Activated T-cell treated with anti-CD3 and anti-CD28 coated beads, Interleukin-2, amount 50 U/mL, for 24 hours (primary cell): ENCODE measurements at regions not wholly inside any gene's neighbourhood (a gene's known extent, or its start where the extent isn't known, plus 50 kb on each side); places are given as distances from the start of the nearest gene placed in this dataset.

Experiments
- DNase-seq: peaks from one replicate; pipeline ENCODE4 v3.0.0-alpha.2; 2020
- H3K27ac Mint-ChIP-seq: 2 replicates; pipeline ENCODE4 v1.8.0; 2020; ENCODE audit warnings: mild to moderate bottlenecking, mixed read lengths
- H3K27me3 Mint-ChIP-seq: 2 replicates; pipeline ENCODE4 v1.8.0; 2020; ENCODE audit warnings: mixed read lengths
- H3K36me3 Mint-ChIP-seq: 2 replicates; pipeline ENCODE4 v1.8.0; 2020; ENCODE audit warnings: low read depth, mixed read lengths
- H3K4me1 Mint-ChIP-seq: 2 replicates; pipeline ENCODE4 v1.8.0; 2020; ENCODE audit warnings: low read depth, mixed read lengths
- H3K4me3 Mint-ChIP-seq: 2 replicates; pipeline ENCODE4 v1.8.0; 2020; ENCODE audit warnings: mild to moderate bottlenecking, moderate library complexity, mixed read lengths
- H3K9me3 Mint-ChIP-seq: 2 replicates; pipeline ENCODE4 v1.8.0; 2020; ENCODE audit warnings: mixed read lengths

DNA sequence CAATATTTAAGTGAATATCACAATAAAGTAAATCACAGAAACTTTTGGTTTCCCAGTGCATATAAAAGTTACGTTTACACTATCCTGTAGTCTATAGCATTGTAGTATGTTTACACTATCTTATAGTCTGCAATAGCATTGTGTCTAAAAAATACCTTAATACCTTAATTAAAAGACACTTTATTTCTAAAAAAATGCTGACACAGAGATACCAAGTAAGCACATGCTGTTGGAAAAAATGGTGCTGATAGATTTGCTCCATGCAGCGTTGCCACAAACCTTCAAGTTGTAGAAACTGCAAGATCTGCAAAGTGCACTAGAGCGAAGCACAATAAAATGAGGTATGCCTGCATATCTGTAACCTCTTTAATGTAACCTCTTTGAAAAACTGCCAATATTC, 847.3 kb downstream of the GLUD2 start:
- no peak overlapping the region for H3K27ac Mint-ChIP-seq

DNA sequence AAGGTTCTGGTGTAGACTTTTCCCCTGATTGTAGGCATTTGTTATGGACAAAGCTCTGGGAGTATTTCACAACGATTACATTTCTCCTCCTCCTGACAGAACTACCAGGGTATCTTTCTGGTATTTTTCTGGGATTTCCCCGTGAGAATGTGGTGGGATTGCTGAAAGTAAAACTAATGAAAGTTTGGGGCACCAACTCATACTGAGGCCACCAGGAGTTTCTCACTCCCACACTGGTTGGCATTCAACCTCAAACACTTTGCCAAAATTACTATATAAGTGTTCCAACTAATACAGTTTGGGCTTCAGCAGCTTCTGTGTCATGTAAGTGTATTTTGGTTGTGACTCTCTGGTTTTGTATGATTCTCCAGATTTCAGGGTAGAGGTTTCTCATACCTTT, 855.1 kb downstream of the GLUD2 start:
- Mint-ChIP-seq H3K27ac (no peak overlapping the region), H3K9me3 (no peaks in the 10 kb centered on the region), H3K36me3 (no peaks in the 10 kb centered on the region), H3K4me1 (no peaks in the 10 kb centered on the region), H3K27me3 (no peaks in the 10 kb centered on the region), H3K4me3 (no peak overlapping the region)
- no peak for DNase-seq

More for the DNA sequence above, 847.3 kb downstream of the GLUD2 start:
- DNase-seq, result no peak
- H3K9me3 Mint-ChIP-seq, result no peaks in the 10 kb centered on the region
- no peaks in the 10 kb centered on the region for H3K4me1 Mint-ChIP-seq
- H3K36me3 Mint-ChIP-seq, result no peaks in the 10 kb centered on the region
- no peaks in the 10 kb centered on the region for H3K27me3 Mint-ChIP-seq
- H3K4me3 Mint-ChIP-seq, result no peak overlapping the region

GRCh38 chrX:121903961-121904360, 856.6 kb downstream of the GLUD2 start:
- no peaks in the 10 kb centered on the region for H3K36me3 Mint-ChIP-seq
- DNase-seq, result no peak
- no peaks in the 10 kb centered on the region for H3K27me3 Mint-ChIP-seq
- H3K4me3 Mint-ChIP-seq, result no peak overlapping the region
- no peaks in the 10 kb centered on the region for H3K4me1 Mint-ChIP-seq
- no peaks in the 10 kb centered on the region for H3K9me3 Mint-ChIP-seq
- no peak overlapping the region for H3K27ac Mint-ChIP-seq

- H3K27me3 Mint-ChIP-seq, result no peaks in the 10 kb centered on the region
- H3K4me3 Mint-ChIP-seq, result no peak overlapping the region
- no peaks in the 10 kb centered on the region for H3K4me1 Mint-ChIP-seq
- DNase-seq, result no peak
- no peaks in the 10 kb centered on the region for H3K36me3 Mint-ChIP-seq
- H3K27ac Mint-ChIP-seq, result no peak overlapping the region
- peaks cover 2% of the 10 kb centered on the region for H3K9me3 Mint-ChIP-seq
Measured at GRCh38 chrX:121921258-121921657, 873.8 kb downstream of the GLUD2 start.

GRCh38 chrX:121931567-121931966, 884.2 kb downstream of the GLUD2 start:
- Mint-ChIP-seq H3K27me3 (no peaks in the 10 kb centered on the region), H3K4me1 (no peaks in the 10 kb centered on the region), H3K27ac (no peak overlapping the region), H3K36me3 (no peaks in the 10 kb centered on the region), H3K9me3 (peaks cover 3% of the 10 kb centered on the region), H3K4me3 (no peak overlapping the region)
- DNase-seq, result no peak

DNA sequence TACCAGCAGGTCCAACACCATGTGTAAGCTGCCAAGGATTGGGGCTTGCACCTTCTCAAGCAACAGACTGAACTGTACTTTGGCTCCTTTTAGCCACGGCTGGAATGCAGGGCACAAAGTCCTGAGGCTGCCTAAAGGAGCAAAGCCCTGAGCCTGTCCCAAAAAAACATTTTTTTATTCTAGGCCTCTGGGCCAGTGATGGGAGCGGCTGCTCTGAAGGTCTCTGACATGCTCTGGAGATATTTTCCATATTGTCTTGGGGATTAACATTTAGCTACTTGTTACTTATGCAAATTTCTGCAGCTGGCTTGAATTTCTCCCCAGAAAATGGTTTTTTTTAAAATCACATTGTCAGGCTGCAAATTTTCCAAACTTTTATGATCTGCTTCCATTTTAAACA, 885.3 kb downstream of the GLUD2 start:
- Mint-ChIP-seq H3K27ac (no peak overlapping the region), H3K9me3 (peaks cover 2% of the 10 kb centered on the region), H3K27me3 (no peaks in the 10 kb centered on the region), H3K4me3 (no peak overlapping the region), H3K36me3 (no peaks in the 10 kb centered on the region), H3K4me1 (no peaks in the 10 kb centered on the region)
- no peak for DNase-seq

DNA sequence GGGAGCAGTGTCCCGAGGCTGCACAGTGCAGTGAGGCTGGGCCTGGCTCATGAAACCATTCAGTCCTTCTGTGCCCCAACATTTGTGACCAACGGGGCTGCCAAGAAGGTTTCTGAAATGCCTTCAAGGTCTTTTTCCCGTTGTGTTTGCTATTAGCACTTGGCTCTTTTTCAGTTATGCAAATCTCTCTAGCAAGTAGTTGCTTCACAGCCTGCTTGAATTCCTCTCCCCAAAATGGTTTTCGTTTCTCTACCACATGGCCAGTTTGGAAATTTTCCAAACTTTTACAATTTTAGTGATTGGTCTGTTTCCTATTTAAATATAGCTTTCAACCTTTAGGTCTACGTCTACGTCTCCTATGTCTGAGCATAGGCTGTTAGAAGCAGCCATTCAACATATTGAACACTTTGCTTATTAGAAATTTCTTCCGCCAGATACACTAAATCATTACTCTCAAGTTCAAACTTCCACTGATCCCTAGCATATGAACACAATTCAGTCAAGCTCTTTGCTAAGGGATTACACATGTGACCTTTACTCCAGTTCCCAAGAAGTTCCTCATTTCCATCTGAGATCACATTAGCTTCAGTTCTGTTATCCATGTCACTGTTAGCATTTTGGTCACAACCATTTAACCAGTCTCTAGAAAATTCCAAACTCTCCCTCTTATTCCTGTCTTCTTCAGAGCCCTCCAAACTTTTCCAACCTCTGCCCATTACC, 901.8 kb downstream of the GLUD2 start:
- Mint-ChIP-seq H3K36me3 (no peaks in the 10 kb centered on the region), H3K4me3 (no peak overlapping the region), H3K4me1 (no peaks in the 10 kb centered on the region), H3K9me3 (peaks cover 1% of the 10 kb centered on the region), H3K27me3 (no peaks in the 10 kb centered on the region), H3K27ac (no peak overlapping the region)
- no peak for DNase-seq

- no peak overlapping the region for H3K4me3 Mint-ChIP-seq
- H3K27ac Mint-ChIP-seq, result no peak overlapping the region
- no peaks in the 10 kb centered on the region for H3K36me3 Mint-ChIP-seq
- no peak for DNase-seq
- H3K4me1 Mint-ChIP-seq, result no peaks in the 10 kb centered on the region
- peaks cover 12% of the 10 kb centered on the region for H3K9me3 Mint-ChIP-seq
- H3K27me3 Mint-ChIP-seq, result no peaks in the 10 kb centered on the region
Measured at GRCh38 chrX:121958886-121959285, 911.5 kb downstream of the GLUD2 start.

GRCh38 chrX:121975671-121976070, 928.3 kb downstream of the GLUD2 start:
- DNase-seq, result no peak
- H3K27me3 Mint-ChIP-seq, result no peaks in the 10 kb centered on the region
- no peak overlapping the region for H3K4me3 Mint-ChIP-seq
- no peaks in the 10 kb centered on the region for H3K9me3 Mint-ChIP-seq
- no peaks in the 10 kb centered on the region for H3K36me3 Mint-ChIP-seq
- no peak overlapping the region for H3K27ac Mint-ChIP-seq
- no peaks in the 10 kb centered on the region for H3K4me1 Mint-ChIP-seq

DNA sequence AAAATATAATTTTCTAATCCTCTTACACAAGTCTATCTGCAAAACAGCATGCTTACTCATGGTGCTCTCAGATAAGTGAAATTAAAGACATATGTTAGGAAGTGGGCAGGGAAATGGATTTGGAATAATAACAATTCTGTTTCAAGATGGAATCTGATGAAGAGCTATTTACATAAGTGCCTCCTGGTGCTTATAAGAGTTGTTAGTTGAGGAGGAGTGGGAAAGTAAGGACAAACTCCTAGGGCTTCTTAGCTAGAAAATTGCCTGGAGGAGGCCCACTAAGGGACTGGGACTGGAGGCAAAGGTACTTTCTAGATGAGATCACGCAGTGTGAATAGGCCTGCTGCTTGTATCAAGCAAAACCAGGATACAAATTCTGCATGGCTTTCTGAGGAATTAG, 939.8 kb downstream of the GLUD2 start:
- H3K9me3 Mint-ChIP-seq, result peaks cover 7% of the 10 kb centered on the region
- H3K27ac Mint-ChIP-seq, result no peak overlapping the region
- H3K4me1 Mint-ChIP-seq, result no peaks in the 10 kb centered on the region
- DNase-seq, result no peak
- no peaks in the 10 kb centered on the region for H3K27me3 Mint-ChIP-seq
- H3K36me3 Mint-ChIP-seq, result no peaks in the 10 kb centered on the region
- no peak overlapping the region for H3K4me3 Mint-ChIP-seq

DNA sequence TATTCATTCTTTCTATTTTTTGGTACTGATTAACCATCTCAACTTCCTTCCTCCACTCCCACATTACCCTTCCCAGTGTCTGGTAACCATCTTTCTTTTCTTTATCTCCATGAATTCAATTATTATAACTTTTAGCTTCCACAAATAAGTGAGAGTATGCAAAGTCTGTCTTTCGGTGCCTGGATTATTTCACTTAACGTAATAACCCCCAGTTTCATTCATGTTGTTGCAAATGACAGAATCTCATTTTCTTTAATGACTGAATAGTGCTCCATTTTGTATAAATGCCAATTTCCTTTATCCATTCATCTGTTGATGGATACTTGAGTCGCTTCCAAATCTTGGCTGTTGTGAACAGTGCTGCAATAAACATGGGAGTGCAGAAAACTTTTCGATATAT, 940.4 kb downstream of the GLUD2 start:
- no peaks in the 10 kb centered on the region for H3K36me3 Mint-ChIP-seq
- peaks cover 7% of the 10 kb centered on the region for H3K9me3 Mint-ChIP-seq
- H3K27me3 Mint-ChIP-seq, result no peaks in the 10 kb centered on the region
- no peak for DNase-seq
- H3K27ac Mint-ChIP-seq, result no peak overlapping the region
- no peak overlapping the region for H3K4me3 Mint-ChIP-seq
- no peaks in the 10 kb centered on the region for H3K4me1 Mint-ChIP-seq

DNA sequence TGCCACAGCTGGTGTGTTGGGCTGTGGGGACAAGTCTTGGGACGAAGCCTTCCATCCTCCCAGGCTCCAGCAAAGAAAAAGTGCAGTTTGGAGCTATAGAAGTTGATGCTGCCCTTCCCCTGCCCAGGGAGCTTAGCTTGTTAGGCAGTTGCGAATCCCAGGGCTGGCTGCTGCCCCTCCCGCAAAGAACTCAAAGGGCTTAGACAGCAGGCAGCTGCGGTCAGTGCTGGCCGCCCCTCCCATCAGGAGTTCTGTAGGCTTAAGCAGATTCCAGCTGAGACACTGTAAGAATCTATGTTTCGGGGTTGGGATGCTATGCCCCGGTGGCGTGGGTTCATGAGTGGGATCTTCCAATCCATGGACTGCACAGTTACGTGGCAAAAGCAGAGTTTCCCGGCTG, 956.7 kb downstream of the GLUD2 start:
- Mint-ChIP-seq H3K27ac (no peak overlapping the region), H3K27me3 (peaks cover 4% of the 10 kb centered on the region), H3K4me1 (no peaks in the 10 kb centered on the region), H3K9me3 (peaks cover 5% of the 10 kb centered on the region), H3K4me3 (no peak overlapping the region), H3K36me3 (no peaks in the 10 kb centered on the region)
- DNase-seq, result no peak

DNA sequence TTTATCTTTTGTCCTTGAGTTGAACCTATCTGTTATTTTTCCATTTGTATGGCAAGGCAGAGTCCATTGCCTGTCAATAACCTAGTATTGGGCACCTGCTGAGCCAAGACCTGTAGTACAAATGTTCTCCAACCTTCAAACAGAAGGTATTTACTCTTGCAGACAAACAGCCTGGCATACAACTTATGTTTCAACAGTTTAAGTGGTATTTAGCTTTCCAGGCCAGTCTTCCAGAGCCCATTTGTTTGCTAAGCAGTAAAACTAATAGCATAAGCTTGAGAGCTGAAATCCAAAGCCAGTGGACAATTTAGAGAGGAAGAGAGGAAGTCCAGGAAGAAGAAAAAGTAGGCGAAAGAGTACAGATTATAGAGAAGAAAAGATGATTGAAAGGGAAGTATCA, 979.3 kb downstream of the GLUD2 start:
- no peak overlapping the region for H3K4me3 Mint-ChIP-seq
- no peak for DNase-seq
- no peaks in the 10 kb centered on the region for H3K36me3 Mint-ChIP-seq
- no peak overlapping the region for H3K27ac Mint-ChIP-seq
- no peaks in the 10 kb centered on the region for H3K4me1 Mint-ChIP-seq
- no peaks in the 10 kb centered on the region for H3K27me3 Mint-ChIP-seq
- H3K9me3 Mint-ChIP-seq, result no peaks in the 10 kb centered on the region

DNA sequence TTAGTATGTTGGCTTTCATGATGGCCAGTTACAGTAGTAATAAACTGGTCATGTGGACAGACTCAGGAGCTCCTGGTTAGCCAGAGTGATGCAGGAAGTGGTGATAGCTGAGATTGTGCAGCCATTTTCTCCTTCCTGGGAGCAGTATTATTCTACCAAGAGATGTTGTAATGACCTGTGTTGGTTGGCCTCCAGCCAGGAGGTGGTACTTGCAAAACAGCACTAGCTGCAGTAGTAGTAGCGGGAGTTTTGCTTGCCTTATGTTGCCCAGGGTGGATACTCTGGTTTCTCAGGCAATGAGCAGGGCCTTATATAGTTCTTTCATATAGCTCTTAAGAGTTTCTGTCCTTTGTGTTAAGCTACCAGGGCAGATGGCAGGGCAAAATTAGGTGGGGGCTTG, 998.8 kb downstream of the GLUD2 start:
- DNase-seq, result no peak
- Mint-ChIP-seq H3K9me3 (peaks cover 4% of the 10 kb centered on the region), H3K27ac (no peak overlapping the region), H3K36me3 (no peaks in the 10 kb centered on the region), H3K27me3 (peaks cover 3% of the 10 kb centered on the region), H3K4me3 (no peak overlapping the region), H3K4me1 (no peaks in the 10 kb centered on the region)

DNA sequence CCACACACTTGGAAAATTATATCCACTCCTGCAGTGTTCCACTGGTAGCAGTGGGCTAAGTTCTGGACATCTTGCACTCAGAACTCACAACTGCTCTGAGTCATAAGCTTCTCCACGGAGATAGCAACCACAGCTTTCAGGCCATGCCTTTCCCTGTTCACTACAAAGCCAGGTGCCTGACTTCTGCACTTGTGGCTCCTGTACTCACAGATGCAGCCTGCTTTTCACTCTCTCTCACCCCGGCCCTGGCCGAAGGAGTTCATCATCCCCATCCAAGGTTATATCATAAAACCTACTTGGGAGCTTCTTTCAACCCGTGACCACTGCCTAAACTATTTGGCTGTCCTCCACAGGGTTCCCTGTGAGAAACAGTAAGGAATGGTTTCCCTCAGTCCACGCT, 999.4 kb downstream of the GLUD2 start:
- Mint-ChIP-seq H3K36me3 (no peaks in the 10 kb centered on the region), H3K27ac (no peak overlapping the region), H3K9me3 (peaks cover 4% of the 10 kb centered on the region), H3K27me3 (peaks cover 3% of the 10 kb centered on the region), H3K4me3 (no peak overlapping the region), H3K4me1 (no peaks in the 10 kb centered on the region)
- DNase-seq, result no peak

DNA sequence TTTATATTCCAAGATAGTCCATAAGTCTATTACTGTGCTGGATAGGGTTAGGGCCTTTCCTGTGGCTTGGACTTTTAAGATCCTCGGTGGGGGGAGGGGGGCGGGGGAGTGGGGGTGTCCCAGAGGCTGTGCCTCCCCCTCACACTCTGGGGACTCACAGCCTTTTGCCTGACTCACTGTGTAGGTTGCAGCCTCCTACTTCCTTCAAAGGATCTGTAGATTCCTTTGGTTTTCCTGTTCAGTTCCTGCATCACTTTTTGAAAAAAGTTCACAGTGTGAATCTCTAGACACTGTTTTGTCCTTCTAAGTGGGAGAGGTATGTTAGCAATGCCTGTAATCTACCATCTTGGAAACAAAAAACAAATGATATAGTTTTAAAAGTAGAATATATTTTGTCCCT, 999.9 kb downstream of the GLUD2 start:
- H3K27me3 Mint-ChIP-seq, result peaks cover 3% of the 10 kb centered on the region
- no peak overlapping the region for H3K4me3 Mint-ChIP-seq
- no peak for DNase-seq
- H3K27ac Mint-ChIP-seq, result no peak overlapping the region
- peaks cover 4% of the 10 kb centered on the region for H3K9me3 Mint-ChIP-seq
- H3K4me1 Mint-ChIP-seq, result no peaks in the 10 kb centered on the region
- no peaks in the 10 kb centered on the region for H3K36me3 Mint-ChIP-seq
